Stimulated activated CD4-positive, alpha-beta T cell treated with anti-CD3 and anti-CD28 coated beads, Interleukin-4, amount 100 ng/mL, for 24 hours (primary cell): ENCODE measurements at regions not wholly inside any gene's neighbourhood (a gene's known extent, or its start where the extent isn't known, plus 50 kb on each side); places are given as distances from the start of the nearest gene placed in this dataset.
"Not testable (repeated sequence)": the region's sequence is repeated elsewhere in the genome, so short reads cannot be mapped to it uniquely, and the experiment has no call there.

ENCODE experiments used
- DNase-seq: peaks from one replicate; pipeline ENCODE4 v3.0.0-alpha.2; 2020

GRCh38 chr2:209194717-209195116 lies 229.1 kb upstream of the MAP2 start:
- no peak for DNase-seq

GRCh38 chr2:209208211-209208610 lies 215.6 kb upstream of the MAP2 start:
- DNase-seq: no peak

- no peak for DNase-seq
Measured at GRCh38 chr2:209209943-209210342, 213.9 kb upstream of the MAP2 start.

GRCh38 chr2:209230560-209230959 lies 193.3 kb upstream of the MAP2 start:
- no peak for DNase-seq

- DNase-seq: no peak
Measured at GRCh38 chr2:209236377-209236776, 187.5 kb upstream of the MAP2 start.

GRCh38 chr2:209238765-209239584 lies 184.9 kb upstream of the MAP2 start:
- no peak for DNase-seq

GRCh38 chr2:209239585-209239938 lies 184.3 kb upstream of the MAP2 start:
- no peak for DNase-seq

GRCh38 chr2:209240204-209240603 lies 183.6 kb upstream of the MAP2 start:
- no peak for DNase-seq

- DNase-seq: no peak
Measured at GRCh38 chr2:209253544-209253943, 170.3 kb upstream of the MAP2 start.

GRCh38 chr2:209259767-209260166 lies 164.1 kb upstream of the MAP2 start:
- no peak for DNase-seq

GRCh38 chr2:209260281-209260680 lies 163.6 kb upstream of the MAP2 start:
- DNase-seq: no peak

- DNase-seq: not testable (repeated sequence)
Measured at GRCh38 chr2:209261366-209262053, 162.3 kb upstream of the MAP2 start.

GRCh38 chr2:209269024-209269423 lies 154.8 kb upstream of the MAP2 start:
- DNase-seq: no peak

GRCh38 chr2:209276000-209276399 lies 147.8 kb upstream of the MAP2 start:
- DNase-seq: no peak

- DNase-seq: no peak
Measured at GRCh38 chr2:209277444-209277843, 146.4 kb upstream of the MAP2 start.

GRCh38 chr2:209298601-209299000 lies 125.2 kb upstream of the MAP2 start:
- DNase-seq: no peak

GRCh38 chr2:209299478-209299877 lies 124.4 kb upstream of the MAP2 start:
- DNase-seq: not testable (repeated sequence)

- not testable (repeated sequence) for DNase-seq
Measured at GRCh38 chr2:209300766-209301165, 123.1 kb upstream of the MAP2 start.

GRCh38 chr2:209305026-209305425 lies 118.8 kb upstream of the MAP2 start:
- DNase-seq: no peak

GRCh38 chr2:209305746-209306196 lies 118.1 kb upstream of the MAP2 start:
- no peak for DNase-seq

GRCh38 chr2:209307161-209308001 lies 116.5 kb upstream of the MAP2 start:
- no peak for DNase-seq

GRCh38 chr2:209308415-209308814 lies 115.4 kb upstream of the MAP2 start:
- DNase-seq: no peak

GRCh38 chr2:209311948-209312347 lies 111.9 kb upstream of the MAP2 start:
- DNase-seq: no peak
